Pancreas (tissue), 10 donors: ENCODE measurements at regions not wholly inside any gene's neighbourhood (a gene's known extent, or its start where the extent isn't known, plus 50 kb on each side); places are given as distances from the start of the nearest gene placed in this dataset.

Experiments used
- ATAC-seq, 4 donors: fragments of 200-7000 bp; cut with Tn5 transposase; one replicate each; pipeline versions ENCODE4 v1.8.0 to v1.9.1; 2020; ENCODE audit warnings: mild to moderate bottlenecking in 4 of 4, moderate library complexity in 4 of 4
- DNase-seq, 6 donors: peaks; one replicate each; pipeline ENCODE4 v3.0.0-alpha.2; 2020
- FAIRE-seq: peaks from 2 replicates; lab custom pipeline; 2012; peaks lifted over from hg19 to GRCh38; lab: Jason Lieb, UNC
- H3K27ac ChIP-seq, 4 donors: fragments of 200-600 bp; sonication (generic); 1 replicate in 3 of 4; 2 replicates in 1 of 4; pipeline versions ENCODE4 v1.5.0 to v1.8.0; 2020
- H3K27me3 ChIP-seq, 4 donors: fragments of 200-600 bp; one replicate each; pipeline ENCODE4 v1.8.0; 2021
- H3K36me3 ChIP-seq, 3 donors: fragments of 200-600 bp; sonication (generic) in 1 of 3; one replicate each; pipeline versions ENCODE4 v1.5.0 to v1.8.0; 2020 to 2021
- H3K4me1 ChIP-seq, 3 donors: fragments of 200-600 bp; one replicate each; pipeline ENCODE4 v1.8.0; 2021
- H3K4me3 ChIP-seq, 4 donors: fragments of 200-600 bp; sonication (generic) in 2 of 4; one replicate each; pipeline versions ENCODE4 v1.5.0 to v1.8.0; 2020 to 2021
- H3K9me3 ChIP-seq, 4 donors: fragments of 200-600 bp; one replicate each; pipeline ENCODE4 v1.8.0; 2021
- CTCF ChIP-seq, 4 donors: fragments of 200-600 bp; sonication (generic) in 3 of 4; IDR thresholded peaks; one replicate each; pipeline versions ENCODE4 v1.5.0 to v1.8.0; 2021; ENCODE audit warnings: antibody characterized with exemption in 4 of 4
- WGBS, 2 donors: extraction: QIAGEN DNeasy Blood & Tissue Kit; methylation state at CpG; one replicate each; pipeline ENCODE4 v1.1.7; 2013; 5-methylcytosine and 5-hydroxymethylcytosine counted together
- intact Hi-C, 3 donors: fragments of 100-400 bp; cut with DNase I; formaldehyde crosslinking; loops; one replicate each; pipeline versions ENCODE4 v1.11.1 to v1.14.2; 2022
- donor health status: healthy with polysubstance abuse.
- donor health status: DM: no; HTN: no; CAD: no; lungs with moderate emphysema.
- donor health status: DM: no; HTN: no; CAD: no.
- donor health status: control.
- donor health status: control.
- donor health status: Bipolar disorder and iron deficiency.
- donor health status: DM: yes; HTN: yes; CAD: no.
- donor health status: DM: no; HTN: no; CAD: no.
- donor health status: DM: no; HTN: no; CAD: no.
- donor health status: DM: yes; HTN: yes; CAD: no.

GRCh38 chr12:92356425-92356824, 210.8 kb upstream of the BTG1 start:
- FAIRE-seq = no peak
- intact Hi-C loops = no loop called here

GRCh38 chr12:92349635-92350034, 204.0 kb upstream of the BTG1 start:
- no peak for ATAC-seq
- no peak for TF ChIP-seq CTCF (IDR thresholded peaks at IDR 0.05)

More at GRCh38 chr12:92356425-92356824, 210.8 kb upstream of the BTG1 start:
- no peak for TF ChIP-seq CTCF (IDR thresholded peaks at IDR 0.05)
- no peak for ATAC-seq
- Histone ChIP-seq H3K4me3 (no peak overlapping the region), H3K27me3 (no peaks in the 10 kb centered on the region), H3K27ac (no peak overlapping the region), H3K4me1 (no peaks in the 10 kb centered on the region), H3K36me3 (no peaks in the 10 kb centered on the region), H3K9me3 (no peaks in the 10 kb centered on the region)
- no peak for DNase-seq
- 83 to 84% methylated on average over 2 of the region's 2 CpGs for WGBS, 2 donors

GRCh38 chr12:92342574-92342973, 196.9 kb upstream of the BTG1 start:
- H3K9me3 ChIP-seq = no peaks in the 10 kb centered on the region
- FAIRE-seq (no peak), ATAC-seq (peak in 2 of 4 donors; percentile 56 to 59), DNase-seq (no peak)
- H3K4me3 ChIP-seq = no peak overlapping the region
- no peaks in the 10 kb centered on the region for H3K36me3 ChIP-seq
- H3K4me1 ChIP-seq = no peaks in the 10 kb centered on the region
- H3K27me3 ChIP-seq = no peaks in the 10 kb centered on the region
- WGBS, 2 donors = 44 to 54% methylated on average over 1 of the region's 1 CpG
- no peak for TF ChIP-seq CTCF (IDR thresholded peaks at IDR 0.05)
- intact Hi-C loops = no loop called here
- no peak overlapping the region for H3K27ac ChIP-seq

More at GRCh38 chr12:92349635-92350034, 204.0 kb upstream of the BTG1 start:
- Histone ChIP-seq H3K36me3 (no peaks in the 10 kb centered on the region), H3K27ac (no peak overlapping the region), H3K4me1 (no peaks in the 10 kb centered on the region), H3K27me3 (no peaks in the 10 kb centered on the region), H3K9me3 (no peaks in the 10 kb centered on the region), H3K4me3 (no peak overlapping the region)
- intact Hi-C loops = no loop called here
- DNase-seq = no peak
- FAIRE-seq = no peak
- 5 to 14% methylated on average over 1 of the region's 1 CpG for WGBS, 2 donors

GRCh38 chr12:92341065-92341668, 195.5 kb upstream of the BTG1 start:
- Histone ChIP-seq H3K27ac (no peak overlapping the region), H3K4me3 (no peak overlapping the region), H3K36me3 (no peaks in the 10 kb centered on the region), H3K9me3 (no peaks in the 10 kb centered on the region), H3K4me1 (no peaks in the 10 kb centered on the region), H3K27me3 (no peaks in the 10 kb centered on the region)
- intact Hi-C loops = no loop called here
- DNase-seq (no peak), FAIRE-seq (no peak), ATAC-seq (peak in 2 of 4 donors; percentile 37 to 54)
- TF ChIP-seq CTCF (IDR thresholded peaks at IDR 0.05) = no peak
- 35 to 40% methylated on average over 13 of the region's 13 CpGs for WGBS, 2 donors

GRCh38 chr12:92340441-92341064, 194.9 kb upstream of the BTG1 start:
- Histone ChIP-seq H3K27ac (no peak overlapping the region), H3K36me3 (no peaks in the 10 kb centered on the region), H3K4me1 (no peaks in the 10 kb centered on the region), H3K4me3 (no peak overlapping the region), H3K27me3 (no peaks in the 10 kb centered on the region), H3K9me3 (no peaks in the 10 kb centered on the region)
- DNase-seq = no peak
- WGBS, 2 donors = 71 to 73% methylated on average over 6 of the region's 6 CpGs
- no peak for TF ChIP-seq CTCF (IDR thresholded peaks at IDR 0.05)
- ATAC-seq = no peak
- intact Hi-C loops = no loop called here
- FAIRE-seq = no peak
